ENCODE measurements at regions not wholly inside any gene's neighbourhood (a gene's known extent, or its start where the extent isn't known, plus 50 kb on each side); places are given as distances from the start of the nearest gene placed in this dataset.

- no peak for DNase-seq
Measured at GRCh38 chr17:72580321-72581127, 459.7 kb downstream of the SOX9 start.

- DNase-seq: no peak
Measured at GRCh38 chr17:72587156-72587555, 466.3 kb downstream of the SOX9 start.

- no peak for DNase-seq
Measured at GRCh38 chr17:72587773-72588511, 467.1 kb downstream of the SOX9 start.

GRCh38 chr17:72588561-72588960 is 467.7 kb downstream of the SOX9 start:
- no peak for DNase-seq

- no peak for DNase-seq
Measured at GRCh38 chr17:72588961-72589360, 468.1 kb downstream of the SOX9 start.

- no peak for DNase-seq
Measured at GRCh38 chr17:72590382-72590781, 469.6 kb downstream of the SOX9 start.

- DNase-seq: no peak
Measured at GRCh38 chr17:72590882-72591281, 470.1 kb downstream of the SOX9 start.

GRCh38 chr17:72591289-72592241 is 470.7 kb downstream of the SOX9 start:
- DNase-seq: peak; percentile 69

GRCh38 chr17:72592242-72592966 is 471.6 kb downstream of the SOX9 start:
- peak; percentile 96 for DNase-seq

GRCh38 chr17:72592967-72593325 is 472.1 kb downstream of the SOX9 start:
- DNase-seq: no peak

GRCh38 chr17:72594248-72594647 is 473.4 kb downstream of the SOX9 start:
- DNase-seq: no peak

All from right kidney (tissue), 1 donor.